ENCODE measurements at regions not wholly inside any gene's neighbourhood (a gene's known extent, or its start where the extent isn't known, plus 50 kb on each side); places are given as distances from the start of the nearest gene placed in this dataset.

- no peak for TF ChIP-seq CTCF (conservative IDR thresholded peaks at IDR 0.05; ENCODE audit: low read depth, low read length)
- TF ChIP-seq EZH2 (IDR thresholded peaks at IDR 0.05; ENCODE audit: borderline replicate concordance, low read depth, low read length, poor library complexity, severe bottlenecking): no peak
Measured at GRCh38 chr6:144683216-144684070, 398.3 kb downstream of the UTRN start.
